ENCODE measurements at regions not wholly inside any gene's neighbourhood (a gene's known extent, or its start where the extent isn't known, plus 50 kb on each side); places are given as distances from the start of the nearest gene placed in this dataset.
"Not testable (repeated sequence)": the region's sequence is repeated elsewhere in the genome, so short reads cannot be mapped to it uniquely, and the experiment has no call there.

DNA sequence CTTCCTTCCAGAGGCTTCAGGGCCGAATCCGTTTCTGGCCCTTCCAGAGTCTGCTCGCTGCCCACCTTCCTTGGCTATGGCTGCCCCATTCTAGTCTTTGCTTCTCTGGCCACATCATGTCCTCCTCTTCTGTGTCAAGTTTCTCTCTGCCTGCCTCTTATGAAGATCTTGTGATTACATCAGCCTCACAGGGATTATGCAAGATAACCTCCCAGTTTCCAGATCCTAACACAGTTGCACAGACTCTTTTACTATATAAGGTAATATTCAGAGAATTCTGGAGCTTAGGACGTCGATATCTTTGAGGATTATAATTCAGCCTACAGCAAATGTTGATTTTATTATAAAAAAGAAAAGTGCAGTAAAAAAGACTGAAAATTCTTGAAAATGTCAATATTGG is 52.1 kb downstream of the NPIPB11 start:
- TF ChIP-seq POLR2A (IDR thresholded peaks at IDR 0.05) = not testable (repeated sequence)
- TF ChIP-seq, protein P1, sequence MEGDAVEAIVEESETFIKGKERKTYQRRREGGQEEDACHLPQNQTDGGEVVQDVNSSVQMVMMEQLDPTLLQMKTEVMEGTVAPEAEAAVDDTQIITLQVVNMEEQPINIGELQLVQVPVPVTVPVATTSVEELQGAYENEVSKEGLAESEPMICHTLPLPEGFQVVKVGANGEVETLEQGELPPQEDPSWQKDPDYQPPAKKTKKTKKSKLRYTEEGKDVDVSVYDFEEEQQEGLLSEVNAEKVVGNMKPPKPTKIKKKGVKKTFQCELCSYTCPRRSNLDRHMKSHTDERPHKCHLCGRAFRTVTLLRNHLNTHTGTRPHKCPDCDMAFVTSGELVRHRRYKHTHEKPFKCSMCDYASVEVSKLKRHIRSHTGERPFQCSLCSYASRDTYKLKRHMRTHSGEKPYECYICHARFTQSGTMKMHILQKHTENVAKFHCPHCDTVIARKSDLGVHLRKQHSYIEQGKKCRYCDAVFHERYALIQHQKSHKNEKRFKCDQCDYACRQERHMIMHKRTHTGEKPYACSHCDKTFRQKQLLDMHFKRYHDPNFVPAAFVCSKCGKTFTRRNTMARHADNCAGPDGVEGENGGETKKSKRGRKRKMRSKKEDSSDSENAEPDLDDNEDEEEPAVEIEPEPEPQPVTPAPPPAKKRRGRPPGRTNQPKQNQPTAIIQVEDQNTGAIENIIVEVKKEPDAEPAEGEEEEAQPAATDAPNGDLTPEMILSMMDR (IDR thresholded peaks at IDR 0.05) = not testable (repeated sequence)

Data from suprapubic skin (tissue), 3 donors.